GM18873 (cell line): ENCODE measurements at regions not wholly inside any gene's neighbourhood (a gene's known extent, or its start where the extent isn't known, plus 50 kb on each side); places are given as distances from the start of the nearest gene placed in this dataset.

ENCODE experiments used
- ATAC-seq: cut with Tn5 transposase; IDR thresholded peaks from one replicate; pipeline ENCODE4 v1.9.1; 2021; ENCODE audit warnings: mild to moderate bottlenecking, moderate library complexity, moderate number of reproducible peaks; ENCODE audit not compliant: unreplicated experiment, low FRiP score

DNA sequence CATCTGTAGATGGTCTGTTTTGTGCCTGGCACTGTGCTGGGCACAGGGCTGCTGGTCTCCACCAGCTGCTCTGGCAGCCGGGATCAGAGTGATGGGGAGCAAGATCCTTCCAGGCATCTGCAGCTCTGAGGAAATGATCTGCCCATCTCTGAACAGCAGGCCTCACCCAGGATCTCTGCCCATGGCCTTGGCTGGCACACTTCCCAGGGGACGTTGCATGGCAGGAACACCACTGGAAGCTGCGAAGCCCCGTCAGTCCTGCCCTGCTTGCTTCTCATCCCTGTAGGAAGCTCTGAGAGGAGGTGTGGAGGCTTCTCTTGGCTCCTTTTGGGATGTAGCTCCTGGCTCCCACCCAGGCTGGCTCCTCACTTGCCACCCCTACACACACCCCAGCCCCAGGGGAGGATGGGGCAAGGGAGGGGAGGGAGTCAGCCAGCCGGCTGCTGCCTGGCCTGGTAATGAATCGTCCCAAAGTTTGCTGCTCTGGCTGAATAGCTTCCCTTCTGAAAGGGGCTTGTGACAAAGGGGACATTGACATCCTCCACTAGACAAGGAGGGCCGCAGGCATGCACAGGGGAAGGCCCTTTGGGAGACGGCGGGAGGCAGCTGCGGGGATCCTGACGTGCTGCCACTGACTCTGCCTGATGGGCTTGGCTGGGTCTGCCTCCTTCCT lies 108.9 kb downstream of the VEGFA start:
- no peak for ATAC-seq

DNA sequence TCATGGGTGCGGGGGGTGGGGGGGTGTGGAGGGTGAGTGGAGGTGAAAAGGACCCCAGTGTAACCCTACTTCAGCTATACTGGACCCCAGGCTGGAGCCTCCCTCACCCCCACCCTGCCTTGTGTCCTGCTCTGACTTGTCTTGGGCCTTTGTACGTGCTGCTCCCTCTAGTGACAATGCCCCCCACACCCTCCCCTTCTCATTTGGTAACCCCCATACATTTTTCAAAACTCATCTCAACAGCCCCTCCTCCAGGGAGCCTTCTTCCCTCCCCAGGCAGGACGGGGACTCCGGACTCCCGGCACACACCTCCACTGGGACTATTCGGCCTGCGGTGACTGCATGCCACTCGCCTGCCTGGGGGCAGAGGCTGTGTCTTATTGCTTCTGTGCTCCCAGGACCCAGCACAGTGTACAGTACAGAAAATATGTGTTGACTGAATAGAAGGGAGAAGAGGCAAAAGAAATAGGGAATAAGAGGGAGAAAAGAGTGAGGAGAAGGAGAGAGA lies 108.2 kb downstream of the VEGFA start:
- ATAC-seq, result no peak

DNA sequence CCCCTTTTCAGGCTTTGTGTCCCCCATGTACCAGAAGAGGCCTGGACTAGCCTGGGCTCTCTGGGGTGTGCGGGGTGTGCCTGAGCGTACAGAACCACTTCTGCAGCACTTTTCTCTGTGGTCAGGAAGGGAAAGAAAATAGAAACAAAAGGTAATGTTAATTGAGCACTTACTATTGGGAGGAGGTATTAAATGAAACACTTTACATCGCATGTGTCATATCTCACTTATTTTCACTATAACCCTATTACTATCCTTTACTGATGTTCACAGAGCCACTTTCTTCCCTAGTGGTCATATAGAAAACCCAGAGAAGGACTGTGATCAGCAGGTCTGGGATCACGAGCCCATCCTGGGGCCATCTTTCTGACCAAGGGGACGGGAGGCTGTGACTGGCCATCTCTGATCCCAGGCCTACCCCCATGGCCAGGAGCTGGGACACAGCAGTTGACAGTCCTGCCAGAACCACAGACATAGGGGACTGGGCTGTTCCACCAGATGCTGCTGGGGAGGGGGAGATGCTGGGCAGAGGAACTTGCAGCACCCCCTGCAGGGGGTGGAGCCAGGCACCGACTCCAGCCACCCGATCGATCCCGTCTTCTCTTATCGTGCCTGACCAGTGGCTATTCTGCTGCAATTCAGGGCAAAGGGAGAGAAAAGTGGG lies 107.6 kb downstream of the VEGFA start:
- ATAC-seq, result no peak

DNA sequence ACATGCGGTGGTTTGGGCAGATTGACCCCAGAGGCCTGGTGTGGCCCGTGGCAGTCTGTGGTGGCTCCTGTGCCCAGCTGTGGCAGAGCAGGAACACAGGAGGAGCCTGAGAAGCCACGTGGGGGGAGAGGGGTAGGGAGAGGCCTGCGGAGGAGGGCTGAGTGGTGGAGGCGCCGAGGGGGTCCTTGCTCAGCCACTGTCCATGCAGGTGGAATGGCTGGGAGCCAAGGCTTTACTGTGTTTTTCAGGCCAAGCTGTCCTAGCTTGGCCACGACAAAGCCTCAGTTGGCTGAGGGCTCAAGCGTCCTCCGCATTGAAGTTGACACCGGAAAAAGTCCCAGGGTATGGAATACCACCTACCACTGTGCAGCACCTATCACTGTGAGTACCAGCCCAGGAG lies 107.0 kb downstream of the VEGFA start:
- no peak for ATAC-seq

DNA sequence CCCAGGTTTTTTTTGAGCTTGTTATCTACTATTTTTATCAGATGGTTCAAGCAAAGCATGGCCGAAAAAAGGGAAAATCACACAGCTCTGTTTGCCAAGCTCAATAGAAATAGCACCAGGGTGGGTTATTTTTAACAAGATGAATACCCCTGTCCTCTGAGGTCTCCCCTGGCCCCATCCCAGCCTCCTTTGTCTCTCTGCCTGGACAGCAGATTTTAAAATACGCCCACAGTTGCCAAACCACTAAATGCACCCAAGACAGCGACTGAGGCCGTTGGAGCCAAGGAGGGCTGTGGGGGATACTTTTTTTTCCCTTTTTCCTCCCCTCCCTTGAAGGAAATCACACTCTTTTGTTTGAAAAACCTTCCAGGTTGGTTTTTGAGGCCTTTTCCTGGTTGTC lies 106.6 kb downstream of the VEGFA start:
- ATAC-seq, result no peak

DNA sequence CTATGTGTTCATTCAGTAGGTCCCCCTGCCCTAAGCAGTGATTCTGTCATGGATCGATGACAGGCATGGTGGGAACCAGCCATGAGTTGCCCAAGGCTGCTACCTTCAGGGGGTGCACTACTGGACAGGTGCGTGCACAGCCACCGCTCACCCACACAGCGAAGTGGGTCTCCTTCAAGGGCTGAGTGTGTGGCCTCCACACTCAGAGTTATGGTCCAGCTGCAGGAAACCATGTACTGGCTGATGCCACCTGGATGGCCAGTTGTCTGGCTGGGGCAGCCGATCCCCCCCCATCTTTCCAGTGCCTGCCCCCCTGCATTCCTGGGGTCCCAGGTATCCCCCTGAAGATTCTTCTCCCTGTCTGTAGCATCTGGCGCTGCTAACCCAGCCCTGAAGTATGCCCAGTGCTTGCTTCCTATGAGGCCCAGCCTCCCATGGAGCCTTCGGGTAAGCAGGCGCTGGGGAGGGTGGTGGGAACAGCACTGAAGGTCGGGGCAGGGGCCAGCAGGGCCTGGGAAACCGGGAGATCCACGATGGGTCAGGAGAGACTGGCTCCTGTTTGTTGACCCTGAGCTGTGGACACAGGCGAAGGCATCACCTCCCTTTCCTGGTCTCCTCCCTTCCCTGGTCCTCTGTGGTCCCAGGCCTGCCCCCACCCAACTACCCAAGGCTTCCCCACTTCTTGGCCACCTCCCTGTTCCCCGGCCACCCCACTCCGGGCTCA lies 106.0 kb downstream of the VEGFA start:
- ATAC-seq, result no peak

DNA sequence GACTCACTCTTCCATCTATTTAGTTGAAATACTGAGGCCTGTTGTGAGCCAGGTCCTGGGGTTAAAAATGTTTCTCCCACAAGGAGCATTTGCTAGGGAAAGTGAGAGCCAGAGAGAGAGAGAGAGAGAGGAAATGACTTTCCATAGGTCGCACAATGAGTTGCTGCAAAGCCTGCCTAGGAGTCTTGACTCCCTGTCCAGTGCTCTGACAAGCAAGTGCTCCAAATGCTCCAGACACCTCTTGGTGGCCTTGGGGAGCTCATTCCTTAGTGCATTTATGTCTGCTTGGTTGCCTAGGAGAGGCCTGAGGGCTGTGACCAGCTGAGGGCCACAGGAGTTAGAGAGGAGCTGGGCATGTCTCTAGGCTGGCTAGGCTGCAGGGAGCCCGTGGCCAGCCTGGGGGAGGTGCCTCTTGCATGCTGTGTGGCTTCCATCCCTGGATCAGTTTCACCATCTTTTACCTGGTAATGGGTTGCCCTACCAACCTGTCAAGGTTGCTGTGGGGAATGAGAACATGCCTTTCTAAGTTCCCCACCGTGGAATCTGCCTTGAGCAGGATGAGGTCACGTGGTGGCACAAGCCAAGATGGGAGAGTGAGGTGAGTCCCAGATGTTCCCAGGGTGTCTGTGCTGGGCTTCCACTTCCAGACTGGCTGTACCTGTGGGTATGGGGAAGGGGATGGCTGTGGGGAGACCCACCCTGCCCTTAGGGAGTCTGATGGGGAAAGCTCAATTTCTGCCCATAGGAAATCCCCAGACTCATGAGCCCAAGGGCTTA lies 105.0 kb downstream of the VEGFA start:
- no peak for ATAC-seq

DNA sequence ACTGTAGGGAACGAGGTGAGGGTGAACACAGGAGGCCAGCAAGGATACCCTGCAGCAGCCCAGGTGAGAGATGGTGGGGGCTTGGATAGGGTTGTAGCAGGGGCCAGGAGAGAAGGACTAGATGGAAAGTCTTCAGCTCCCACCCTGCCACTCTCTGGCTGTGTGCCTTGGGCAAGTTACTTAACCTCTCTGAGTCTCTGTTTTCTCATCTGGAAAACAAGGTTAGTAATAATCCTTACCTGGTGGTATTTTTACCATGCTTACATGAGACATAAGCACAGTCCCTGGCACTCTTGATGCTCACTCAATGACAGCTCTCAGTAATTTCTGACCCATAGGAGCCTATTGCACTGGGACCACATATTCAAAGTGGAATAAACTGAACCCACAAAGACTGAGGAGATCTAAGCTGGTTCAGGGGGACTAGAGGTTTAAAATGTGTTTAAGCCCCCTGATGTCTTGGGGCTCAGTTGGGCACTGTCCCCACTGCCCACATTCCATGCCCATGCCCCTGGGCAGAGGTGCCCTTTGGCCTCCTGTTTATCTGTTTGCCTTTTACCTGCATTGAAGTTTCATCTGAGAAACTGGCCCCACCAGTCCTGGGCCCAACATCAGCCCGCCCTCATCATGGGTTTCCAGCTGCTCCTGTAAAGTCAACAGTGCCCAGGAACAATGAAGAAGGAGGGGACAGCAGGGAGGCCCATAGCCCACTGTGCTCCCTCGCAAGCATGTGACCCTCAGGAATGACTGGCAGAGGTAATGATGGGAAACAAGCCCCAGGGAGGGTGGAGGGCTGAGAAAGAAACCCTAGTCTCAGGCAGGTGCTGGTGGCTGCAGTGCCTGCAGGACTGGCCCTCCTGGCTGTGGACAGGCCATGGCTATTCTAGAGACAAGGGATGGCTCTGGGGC lies 104.0 kb downstream of the VEGFA start:
- no peak for ATAC-seq

DNA sequence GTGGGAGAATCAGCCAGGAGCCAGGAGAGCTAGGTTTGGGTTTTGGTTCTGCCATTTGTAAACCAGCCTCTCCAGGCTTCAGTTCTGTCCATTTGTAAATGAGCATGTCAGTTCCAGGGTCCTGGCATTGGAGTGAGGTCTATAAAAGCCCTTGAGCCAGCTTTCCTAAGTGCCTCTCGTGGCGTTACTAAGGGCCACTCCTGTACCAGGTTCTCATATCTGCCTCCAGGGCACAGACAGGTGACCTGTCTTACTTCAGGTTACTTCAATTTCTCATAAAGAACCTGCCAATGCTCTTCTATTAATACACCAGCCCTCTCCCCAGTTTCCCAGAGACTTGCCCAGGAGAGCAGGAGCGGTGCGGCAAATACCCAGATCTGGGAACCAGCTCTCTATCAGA lies 101.9 kb downstream of the VEGFA start:
- ATAC-seq, result no peak

DNA sequence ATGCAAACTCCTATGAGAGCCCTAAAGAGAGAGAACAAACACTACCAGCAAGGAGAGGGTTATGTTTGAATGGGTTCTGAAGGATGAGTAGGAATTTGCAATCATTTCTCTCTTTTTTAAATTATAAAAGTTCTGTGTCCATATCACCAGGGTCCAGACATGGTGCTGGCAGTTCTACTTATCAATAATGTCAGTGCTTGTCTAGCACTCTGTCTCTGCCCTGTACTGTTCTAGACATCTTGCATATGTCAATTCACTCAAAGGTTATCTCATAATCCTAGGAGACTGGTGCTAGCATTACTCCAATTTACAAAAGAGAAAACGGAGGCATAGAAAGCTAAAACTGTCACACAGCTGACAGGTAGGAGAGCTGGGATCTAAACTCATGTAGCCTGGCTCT lies 101.3 kb downstream of the VEGFA start:
- no peak for ATAC-seq

DNA sequence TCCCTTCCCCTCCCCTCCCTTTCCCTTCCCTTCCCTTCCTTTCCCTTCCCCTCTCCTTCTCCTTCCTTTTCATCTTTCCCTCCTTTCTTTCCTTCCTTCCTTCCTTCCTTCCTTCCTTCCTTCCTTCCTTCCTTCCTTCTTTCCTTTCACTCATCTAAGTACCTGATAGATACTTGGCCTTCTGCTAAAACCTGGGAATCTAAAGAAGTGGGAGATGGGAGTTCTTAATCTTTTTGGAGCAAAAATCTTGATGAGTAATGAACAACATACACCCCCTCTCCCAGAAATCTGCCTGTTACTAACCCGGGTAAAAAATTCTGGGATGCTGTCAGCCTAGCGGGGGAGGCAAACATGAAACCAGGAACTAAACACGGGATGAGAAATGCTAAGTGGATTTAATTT lies 100.7 kb downstream of the VEGFA start:
- ATAC-seq, result no peak

DNA sequence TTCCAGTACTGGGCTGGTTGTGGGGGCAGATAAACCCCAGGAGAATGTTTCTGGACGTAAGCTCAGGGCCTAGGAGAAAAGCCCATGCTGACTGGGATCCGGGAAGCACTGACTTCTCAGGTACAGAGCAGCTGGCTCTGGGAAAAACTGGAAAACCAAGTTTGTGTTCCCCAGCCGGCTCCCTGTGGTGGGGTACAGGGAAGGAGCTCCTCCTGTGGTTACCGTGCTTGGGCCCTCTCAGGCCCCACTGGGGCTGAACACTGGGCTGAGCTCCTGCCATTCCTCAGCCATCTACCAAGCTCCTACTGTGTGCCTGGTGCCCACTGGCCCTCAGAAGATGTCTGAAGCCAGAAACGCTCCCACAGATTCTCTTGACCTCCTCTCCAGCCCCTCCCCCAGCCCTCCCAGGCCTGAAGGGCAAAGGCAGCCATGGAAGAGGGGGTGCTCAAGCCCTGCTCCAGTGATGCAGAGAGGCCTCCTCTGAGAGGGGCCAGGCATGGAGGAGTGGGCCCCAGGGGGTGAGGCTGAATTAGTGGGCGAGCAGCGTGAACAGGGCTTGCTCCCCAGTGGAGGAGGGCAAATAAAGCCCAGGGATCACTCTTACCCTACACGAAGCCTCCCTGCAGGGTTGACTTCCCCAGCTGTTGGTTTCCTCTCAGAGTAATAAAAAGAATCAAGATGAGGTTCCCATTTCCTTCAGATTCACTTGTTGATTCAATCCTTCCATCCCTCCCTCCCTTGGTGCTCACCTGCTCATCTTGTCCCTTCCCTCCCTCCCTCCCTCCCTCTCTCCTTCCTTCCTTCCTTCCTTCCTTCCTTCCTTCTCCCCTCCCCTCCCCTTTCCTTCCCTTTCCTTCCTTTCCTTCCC lies 100.0 kb downstream of the VEGFA start:
- no peak for ATAC-seq

DNA sequence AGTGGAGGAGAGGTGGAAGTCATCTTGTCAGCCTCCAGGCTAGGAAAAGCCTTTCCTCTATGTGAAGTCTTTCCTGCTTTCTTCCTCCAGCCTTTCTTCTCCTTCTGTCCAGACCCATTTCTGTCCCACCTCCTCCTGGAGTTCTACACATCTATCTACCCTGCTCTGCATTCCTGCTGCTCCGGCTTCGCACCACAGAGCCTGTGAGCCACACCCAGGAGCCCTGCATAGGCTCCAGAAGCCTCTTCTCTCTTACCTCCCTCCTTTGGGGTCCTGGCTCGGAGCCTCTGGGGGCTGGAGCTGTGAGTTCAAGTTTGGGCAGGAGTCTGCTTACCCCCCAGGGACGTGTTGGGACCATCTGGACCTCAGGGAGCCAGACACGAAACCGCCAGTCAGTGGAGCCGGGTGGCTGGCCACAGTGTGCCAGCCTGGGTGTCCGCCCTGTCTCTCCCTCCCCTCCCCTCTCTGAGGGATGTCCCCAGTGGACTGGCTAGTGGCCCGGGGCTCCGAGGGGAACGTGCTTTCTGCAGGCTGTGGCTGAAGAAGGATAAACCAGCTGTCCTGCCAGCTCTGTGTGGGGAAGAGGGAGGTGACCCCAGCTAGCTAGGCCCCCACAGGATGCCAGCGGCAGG lies 99.2 kb downstream of the VEGFA start:
- ATAC-seq, result no peak

DNA sequence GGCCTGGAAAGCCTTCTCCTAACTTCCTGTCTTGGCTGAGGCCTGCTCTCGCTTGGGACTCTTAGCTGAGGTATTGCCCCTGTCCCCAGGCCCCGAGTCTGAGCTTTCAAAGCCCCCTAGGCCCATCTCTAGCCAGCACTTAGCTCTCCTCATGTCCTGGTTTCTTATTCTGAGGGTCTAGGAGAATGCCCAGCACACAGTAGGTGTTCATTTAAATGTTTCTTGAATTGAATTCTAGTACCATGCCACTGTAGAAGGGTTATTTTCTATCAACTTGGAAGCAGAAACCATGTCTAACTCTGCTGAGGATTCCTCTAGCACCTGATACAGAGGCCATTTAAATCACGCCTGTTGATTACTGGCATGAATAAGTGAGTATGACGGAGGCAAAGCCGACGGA lies 98.5 kb downstream of the VEGFA start:
- ATAC-seq, result no peak

DNA sequence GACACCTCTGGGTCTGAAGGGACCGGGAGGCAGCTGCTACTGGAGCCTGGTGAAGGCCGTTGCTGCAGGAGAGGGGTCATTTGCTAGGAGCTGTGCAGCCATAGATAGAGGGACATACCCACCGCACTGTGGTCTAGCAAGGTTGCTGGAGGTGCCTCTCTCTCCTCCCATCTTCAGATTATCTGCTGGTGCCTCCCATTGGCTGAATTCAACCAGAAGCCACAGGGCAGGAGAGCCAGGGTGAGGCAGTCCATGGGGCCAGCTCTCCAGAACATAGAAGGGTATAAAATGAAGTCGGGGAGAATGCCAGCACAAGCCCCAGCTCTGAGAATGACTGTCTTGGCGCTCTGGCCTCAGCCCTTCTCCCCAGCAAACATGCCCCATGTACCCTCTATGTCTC lies 98.0 kb downstream of the VEGFA start:
- ATAC-seq, result no peak

DNA sequence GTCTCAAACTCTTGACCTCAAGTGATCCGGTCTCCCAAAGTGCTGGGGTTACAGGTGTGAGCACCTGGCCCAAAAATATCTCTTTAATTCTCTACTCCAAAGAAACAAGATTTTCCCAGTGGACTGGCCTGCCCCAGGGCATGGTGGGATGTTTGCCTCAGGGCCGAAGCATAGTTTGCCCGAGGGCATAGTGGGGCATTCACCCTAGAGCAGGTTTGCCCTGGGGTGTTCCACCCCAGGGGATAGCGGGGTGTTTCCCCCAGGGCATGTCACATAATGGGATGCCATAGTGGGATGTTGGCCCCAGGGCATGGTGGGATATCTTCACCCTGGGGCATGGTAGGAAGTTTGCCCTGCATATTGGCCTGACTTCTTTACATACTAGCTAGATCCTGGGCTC lies 97.2 kb downstream of the VEGFA start:
- no peak for ATAC-seq

DNA sequence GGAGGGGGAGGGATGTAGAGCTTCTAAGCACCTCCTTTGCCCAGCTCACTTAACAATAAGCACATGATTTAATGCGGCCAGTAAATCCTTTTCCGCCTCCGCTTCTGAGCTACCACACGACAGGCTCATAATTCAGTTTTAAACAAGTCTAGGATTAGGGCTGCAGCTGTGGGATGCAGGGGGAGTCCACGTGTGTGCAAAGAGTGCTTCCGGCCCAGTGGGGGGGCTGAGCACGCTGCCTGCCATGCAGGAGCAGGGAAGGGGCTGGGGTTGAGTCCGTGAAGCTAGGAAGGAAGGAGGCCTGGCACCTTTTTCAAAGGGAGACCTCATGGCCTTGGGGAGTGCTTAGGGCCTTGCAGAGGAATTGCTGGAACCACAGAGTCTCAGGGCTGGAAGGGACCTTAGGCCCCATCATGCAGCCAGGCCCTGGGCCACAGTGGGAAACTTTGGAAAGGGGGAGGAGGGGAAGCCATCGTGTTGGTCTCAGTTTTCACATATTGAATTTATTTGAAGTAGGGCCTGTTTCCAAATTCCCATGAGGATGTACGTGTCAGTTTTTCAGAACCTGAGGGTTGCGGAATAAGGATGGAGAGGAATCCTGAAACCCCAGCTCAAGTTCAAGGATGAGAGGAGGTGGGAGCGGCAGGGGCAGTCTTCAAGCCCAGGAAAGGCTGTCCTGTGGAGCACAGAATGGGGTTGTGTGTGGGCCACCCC lies 96.1 kb downstream of the VEGFA start:
- no peak for ATAC-seq

DNA sequence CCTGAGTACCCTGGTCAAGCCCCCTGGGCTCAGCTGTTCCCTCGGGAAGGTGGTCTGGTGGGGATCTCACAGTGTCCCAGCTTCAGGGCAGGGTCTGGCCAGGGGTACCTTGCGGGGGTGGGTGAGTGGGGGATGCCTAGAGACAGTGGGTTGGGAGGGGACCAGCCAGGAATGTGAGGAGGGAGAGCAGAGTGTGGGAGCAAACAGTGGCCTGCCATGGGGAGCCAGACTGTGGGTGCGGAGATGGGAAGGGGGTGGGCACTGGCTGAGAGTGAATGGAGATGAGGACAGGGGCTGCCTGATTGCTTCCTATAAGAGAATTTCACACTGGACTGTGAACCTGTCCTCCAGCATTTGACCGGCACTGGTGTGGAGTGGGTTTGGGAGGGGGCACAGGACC lies 95.1 kb downstream of the VEGFA start:
- no peak for ATAC-seq
